Cerebellar cortex (tissue), 1 donor: ENCODE measurements at regions not wholly inside any gene's neighbourhood (a gene's known extent, or its start where the extent isn't known, plus 50 kb on each side); places are given as distances from the start of the nearest gene placed in this dataset.
A peak's percentile ranks its signal among the peaks of the same experiment; 100 is the strongest.
"Not testable (repeated sequence)": the region's sequence is repeated elsewhere in the genome, so short reads cannot be mapped to it uniquely, and the experiment has no call there.

Source experiments
- DNase-seq: peaks from one replicate; pipeline ENCODE4 v3.0.0-alpha.2; 2015; ENCODE audit warnings: low spot score

DNA sequence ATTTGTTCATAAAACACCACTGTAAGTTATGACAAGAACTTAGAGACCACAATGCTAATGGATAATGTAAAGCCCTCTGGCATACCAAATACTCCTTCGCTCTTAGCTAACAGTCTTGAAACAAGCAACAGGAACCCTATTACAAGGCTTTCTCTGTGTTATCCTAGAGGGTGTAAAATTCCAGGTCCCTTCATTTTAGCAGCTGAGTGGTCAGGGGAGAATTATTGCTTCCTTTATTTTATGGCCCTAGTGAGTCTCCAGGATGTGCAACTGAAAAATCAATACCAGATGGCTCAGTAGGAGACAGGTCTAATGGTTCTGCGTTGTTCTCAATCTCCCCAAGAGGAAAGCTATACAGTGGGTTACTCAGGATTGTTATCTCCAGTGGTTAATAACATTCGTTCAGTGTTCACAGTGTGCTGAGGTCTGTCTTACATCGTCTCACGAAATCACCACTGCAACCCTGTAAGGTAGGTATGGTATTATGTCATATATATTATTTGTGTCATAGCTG, 172.7 kb upstream of the CNOT2 start:
- no peak for DNase-seq

DNA sequence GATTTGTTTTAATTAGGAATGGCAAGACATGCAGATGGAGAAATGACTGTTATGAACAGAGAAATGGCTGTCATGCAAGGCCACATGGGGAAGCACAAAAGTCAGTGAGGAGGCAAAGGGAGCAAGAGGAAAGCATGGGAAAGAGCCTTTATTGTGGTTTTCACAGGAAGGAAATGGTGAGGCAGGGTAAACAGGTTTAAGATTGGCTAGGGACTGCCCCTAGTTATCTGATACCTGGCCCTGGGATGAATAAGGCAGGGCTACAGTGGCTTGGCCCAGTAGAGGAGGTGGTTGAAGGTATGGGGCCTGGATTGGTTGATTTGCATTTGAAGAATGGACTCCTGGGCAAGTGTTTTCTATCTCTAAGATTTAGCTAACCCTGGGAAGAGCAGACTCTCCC, 168.7 kb upstream of the CNOT2 start:
- no peak for DNase-seq

DNA sequence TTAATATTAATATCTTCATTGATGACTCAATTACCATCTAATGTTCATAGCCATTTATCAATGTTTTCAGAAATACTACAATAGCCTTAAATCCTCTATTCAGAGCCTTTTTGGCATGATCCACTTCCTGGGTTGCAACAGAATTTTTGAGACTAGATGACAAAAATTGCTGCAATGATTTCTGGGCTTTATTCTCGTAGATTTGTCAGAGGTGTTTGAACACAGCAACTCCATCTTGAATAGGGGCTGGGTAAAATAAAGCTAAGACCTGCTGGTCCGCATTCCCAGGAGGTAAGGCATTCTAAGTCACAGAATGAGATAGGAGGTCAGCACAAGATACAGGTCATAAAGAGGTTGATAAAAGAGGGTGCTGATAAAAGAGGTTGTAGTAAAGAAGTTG, 165.8 kb upstream of the CNOT2 start:
- DNase-seq = no peak

DNA sequence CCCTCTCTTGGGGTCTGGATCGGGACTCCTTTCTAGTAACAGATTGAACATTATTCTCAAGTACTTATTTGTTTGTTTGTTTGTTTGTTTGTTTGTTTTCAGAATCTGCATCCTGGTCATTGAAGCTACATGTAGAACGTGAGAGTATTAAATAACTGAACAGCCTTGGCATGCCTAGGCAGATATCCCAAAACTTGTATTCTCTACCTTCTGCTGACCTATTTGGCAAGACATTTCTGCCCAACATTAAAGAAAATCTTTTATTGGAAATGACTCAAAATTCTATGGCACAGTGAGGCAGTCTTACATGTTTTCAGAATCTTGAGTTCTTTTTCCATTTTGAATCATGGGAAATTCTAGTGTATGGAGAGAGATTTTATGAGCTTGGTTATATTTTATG, 165.1 kb upstream of the CNOT2 start:
- DNase-seq = peak; percentile 31

- DNase-seq = no peak
Observed at GRCh38 chr12:70080566-70080965, 162.7 kb upstream of the CNOT2 start.

DNA sequence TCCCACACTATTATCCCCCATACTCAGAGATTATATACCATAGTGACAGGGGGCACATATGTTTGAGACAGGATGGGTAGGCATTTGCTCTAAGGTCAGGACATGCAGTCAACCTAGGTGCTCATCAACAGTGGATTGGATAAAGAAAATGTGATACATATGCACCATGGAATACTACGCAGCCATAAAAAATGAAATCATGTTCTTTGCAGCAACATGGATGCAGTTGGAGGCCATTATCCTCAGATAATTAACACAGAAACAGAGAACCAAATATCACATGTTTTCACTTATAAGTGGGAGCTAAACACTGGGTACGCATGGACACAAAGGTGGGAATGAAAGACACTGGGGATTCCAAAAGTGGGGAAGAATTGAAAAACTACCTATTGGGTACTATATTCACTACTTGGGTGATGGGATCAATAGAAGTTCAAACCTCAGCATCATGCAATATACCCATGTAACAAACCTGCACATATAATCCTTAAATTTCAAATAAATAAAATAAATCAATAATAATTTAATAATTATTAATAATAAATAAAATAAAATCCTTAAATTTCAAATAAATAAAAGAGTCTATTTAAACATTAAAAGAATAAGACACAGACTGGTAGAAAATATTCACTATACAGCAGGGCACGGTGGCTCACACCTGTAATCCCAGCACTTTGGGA, 160.1 kb upstream of the CNOT2 start:
- no peak for DNase-seq

GRCh38 chr12:70083677-70084020, 159.6 kb upstream of the CNOT2 start:
- DNase-seq = no peak

- DNase-seq = not testable (repeated sequence)
Observed at GRCh38 chr12:70086372-70086771, 156.9 kb upstream of the CNOT2 start.

- no peak for DNase-seq
Observed at GRCh38 chr12:70091021-70091521, 152.2 kb upstream of the CNOT2 start.

GRCh38 chr12:70094467-70094866, 148.8 kb upstream of the CNOT2 start:
- peak; percentile 62 for DNase-seq

DNA sequence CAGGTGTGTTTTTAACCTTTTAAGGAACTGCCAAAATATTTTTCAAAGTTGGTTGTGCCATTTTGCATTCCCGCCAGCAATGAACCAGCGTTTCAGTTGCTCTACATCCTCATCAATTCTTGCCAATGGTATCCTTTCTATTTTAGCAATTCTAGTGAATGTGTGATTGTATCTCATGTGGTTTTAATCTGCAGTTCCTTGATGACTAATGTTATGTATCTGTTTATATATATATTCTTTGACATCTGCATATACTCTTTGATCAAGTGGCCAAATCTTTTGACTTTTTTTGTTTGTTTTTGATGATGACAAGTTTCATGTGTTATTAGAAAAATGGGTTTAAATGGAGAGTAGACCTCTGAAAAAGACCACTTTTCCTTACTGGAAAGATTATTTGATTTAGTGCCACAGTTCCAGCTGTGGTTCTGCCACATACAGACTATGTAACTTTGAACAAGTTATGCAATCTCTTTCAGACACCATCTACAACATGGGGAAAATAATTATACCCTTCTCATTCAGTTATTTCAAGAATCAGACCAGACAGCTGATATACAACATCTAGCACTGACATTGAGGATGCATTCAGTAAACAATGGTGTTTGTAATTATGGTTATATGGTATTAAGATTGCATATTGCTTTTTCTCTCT, 146.3 kb upstream of the CNOT2 start:
- DNase-seq = no peak

- no peak for DNase-seq
Observed at GRCh38 chr12:70101064-70101463, 142.2 kb upstream of the CNOT2 start.

DNA sequence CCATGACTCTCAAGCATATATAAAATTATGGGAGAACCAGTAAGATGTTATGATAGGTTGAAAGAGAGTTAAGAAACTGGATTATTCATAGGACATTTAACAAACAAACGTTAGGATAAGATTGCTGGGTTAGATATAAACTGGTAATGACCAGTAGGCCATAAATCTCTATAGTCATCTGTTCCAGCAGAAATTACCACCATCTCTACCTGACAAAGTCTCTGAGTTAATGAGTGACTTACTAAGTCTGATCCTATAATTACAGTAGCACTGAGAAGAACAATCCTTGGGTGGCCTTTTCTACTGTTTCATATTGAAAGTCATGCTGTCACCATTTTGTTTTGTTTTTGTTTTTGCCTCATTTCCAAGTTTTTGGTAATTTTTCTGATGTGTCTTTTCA, 136.9 kb upstream of the CNOT2 start:
- no peak for DNase-seq

GRCh38 chr12:70110085-70110484, 133.1 kb upstream of the CNOT2 start:
- no peak for DNase-seq

DNA sequence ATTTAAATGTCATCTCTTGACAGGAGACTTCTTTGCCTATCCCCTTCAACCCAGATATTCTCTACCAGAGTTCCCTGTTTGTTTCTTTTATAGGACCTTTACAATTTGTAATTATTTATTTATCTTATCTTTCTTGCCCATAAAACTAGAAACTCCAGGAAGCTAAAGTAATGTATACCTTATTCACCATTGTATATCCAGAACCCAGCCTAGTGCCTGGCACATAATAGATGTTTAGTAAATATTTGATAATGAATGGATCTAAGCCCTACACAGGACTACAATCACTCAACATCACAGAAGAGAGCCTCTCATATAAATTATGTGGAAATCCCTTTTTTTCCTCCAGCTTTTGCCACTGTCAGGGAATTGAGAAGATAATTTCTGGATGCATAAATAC, 125.6 kb upstream of the CNOT2 start:
- DNase-seq = no peak

GRCh38 chr12:70120970-70121369, 122.3 kb upstream of the CNOT2 start:
- DNase-seq = peak; percentile 18

DNA sequence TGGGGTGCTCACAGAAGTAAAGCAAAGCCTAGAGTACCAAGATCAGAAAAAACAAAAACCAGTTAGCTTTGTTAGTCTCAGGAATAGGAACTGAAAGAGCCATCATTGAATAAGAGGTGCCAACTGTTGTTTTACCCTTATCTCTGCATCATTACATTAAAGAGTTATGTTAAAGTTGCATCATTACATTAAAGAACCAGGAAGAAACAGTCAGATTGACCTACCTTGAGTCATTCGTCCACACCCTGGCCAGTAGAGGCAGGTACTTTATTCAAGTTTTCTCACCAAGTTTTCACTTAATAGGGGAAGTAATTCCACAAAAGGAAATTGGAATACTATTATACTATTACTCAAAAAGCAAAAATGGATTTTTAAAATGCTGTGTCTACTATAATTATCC, 121.7 kb upstream of the CNOT2 start:
- DNase-seq = no peak

DNA sequence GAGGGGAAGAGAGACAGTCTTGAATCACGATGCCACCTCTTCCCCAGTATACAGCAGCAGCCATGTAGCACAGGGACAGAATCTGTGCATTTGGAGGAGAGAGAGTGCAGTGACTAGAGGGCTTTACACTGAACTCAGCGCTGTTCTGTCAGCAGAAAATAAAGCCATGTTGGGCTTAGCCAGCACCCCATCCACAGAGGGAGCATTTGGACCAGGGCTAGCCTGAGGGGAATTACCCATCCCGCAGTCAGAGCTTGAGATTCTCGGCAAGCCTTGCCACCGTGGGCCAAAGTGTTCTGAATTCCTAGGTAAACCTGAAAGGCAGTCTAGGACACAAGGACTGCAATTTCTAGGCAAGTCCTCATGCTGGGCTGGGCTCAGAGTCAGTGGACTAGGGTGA, 120.4 kb upstream of the CNOT2 start:
- DNase-seq = peak; percentile 38

- DNase-seq = peak; percentile 38
Observed at GRCh38 chr12:70149013-70149412, 94.2 kb upstream of the CNOT2 start.

DNA sequence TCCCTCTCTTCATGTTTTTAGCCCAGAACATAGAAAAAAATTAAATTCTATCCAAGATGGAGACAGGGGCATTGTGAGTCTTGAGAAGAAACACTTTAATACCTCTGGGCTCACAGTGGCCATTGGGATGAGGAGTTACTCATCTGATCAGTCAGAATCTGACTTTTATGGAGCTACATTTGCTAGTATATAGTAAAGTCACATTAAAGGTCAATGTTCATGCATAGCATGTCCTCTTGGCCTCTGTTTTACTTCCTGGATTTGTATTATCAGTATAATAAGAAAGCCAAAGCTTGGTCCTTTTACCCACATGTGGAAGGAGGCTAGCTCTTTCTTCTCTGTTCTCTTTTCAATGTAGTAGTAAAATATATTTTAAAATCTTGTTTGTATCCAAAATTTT, 93.6 kb upstream of the CNOT2 start:
- DNase-seq = no peak

GRCh38 chr12:70150230-70150629, 93.0 kb upstream of the CNOT2 start:
- no peak for DNase-seq

GRCh38 chr12:70151993-70152392, 91.2 kb upstream of the CNOT2 start:
- DNase-seq = no peak

- no peak for DNase-seq
Observed at GRCh38 chr12:70154087-70154638, 89.1 kb upstream of the CNOT2 start.
